ENCODE measurements at regions not wholly inside any gene's neighbourhood (a gene's known extent, or its start where the extent isn't known, plus 50 kb on each side); places are given as distances from the start of the nearest gene placed in this dataset.

- no peak for TF ChIP-seq POLR2A (IDR thresholded peaks at IDR 0.05; ENCODE audit: low read depth, low read length)
- TF ChIP-seq CTCF (conservative IDR thresholded peaks at IDR 0.05; ENCODE audit: low read depth, low read length): no peak
- no peak for TF ChIP-seq RAD21 (IDR thresholded peaks at IDR 0.05; ENCODE audit: low read length)
These were observed 58.1 kb upstream of the SORCS3 start for GRCh38 chr10:104582966-104583365.
